Stimulated activated CD4-positive, alpha-beta T cell treated with anti-CD3 and anti-CD28 coated beads, Interleukin-1b, Interleukin-23, amount 100 ng/mL, for 24 hours (primary cell): ENCODE measurements at regions not wholly inside any gene's neighbourhood (a gene's known extent, or its start where the extent isn't known, plus 50 kb on each side); places are given as distances from the start of the nearest gene placed in this dataset.
A peak's percentile ranks its signal among the peaks of the same experiment; 100 is the strongest.
"Not testable (repeated sequence)": the region's sequence is repeated elsewhere in the genome, so short reads cannot be mapped to it uniquely, and the experiment has no call there.

ENCODE experiments used
- DNase-seq, 4 experiments: peaks; one replicate each; pipeline ENCODE4 v3.0.0-alpha.2; 2020; ENCODE audit warnings: low read depth in 4 of 4, low spot score in 1 of 4

- peak in 1 of 4 experiments; percentile 1 for DNase-seq
Measured at GRCh38 chr1:143905214-143906179, 66.3 kb downstream of the FAM72C start.

GRCh38 chr1:143904622-143904979 lies 67.2 kb downstream of the FAM72C start:
- not testable (repeated sequence) for DNase-seq

- DNase-seq: not testable (repeated sequence)
Measured at GRCh38 chr1:143903899-143904621, 67.7 kb downstream of the FAM72C start.

GRCh38 chr1:143896377-143896776 lies 75.4 kb downstream of the FAM72C start:
- DNase-seq: not testable (repeated sequence)

- DNase-seq: peak; percentile 35 to 58 (median 46)
Measured at GRCh38 chr1:143884932-143885574, 86.7 kb downstream of the FAM72C start.

- DNase-seq: peak in 3 of 4 experiments; percentile 5 to 13 (median 13)
Measured at GRCh38 chr1:143884532-143884931, 87.3 kb downstream of the FAM72C start.

GRCh38 chr1:143879757-143880536 lies 91.8 kb downstream of the FAM72C start:
- not testable (repeated sequence) for DNase-seq

GRCh38 chr1:143875947-143876346 lies 95.8 kb downstream of the FAM72C start:
- DNase-seq: not testable (repeated sequence)

GRCh38 chr1:143874625-143875024 lies 97.2 kb downstream of the FAM72C start:
- not testable (repeated sequence) for DNase-seq

- DNase-seq: not testable (repeated sequence)
Measured at GRCh38 chr1:143873650-143874049, 98.1 kb downstream of the FAM72C start.

GRCh38 chr1:143870388-143870787 lies 101.4 kb downstream of the FAM72C start:
- DNase-seq: not testable (repeated sequence)

GRCh38 chr1:143867590-143868220 lies 104.1 kb downstream of the FAM72C start:
- DNase-seq: not testable (repeated sequence)

- DNase-seq: not testable (repeated sequence)
Measured at GRCh38 chr1:143863901-143864520, 107.8 kb downstream of the FAM72C start.

GRCh38 chr1:143862722-143863121 lies 109.1 kb downstream of the FAM72C start:
- DNase-seq: not testable (repeated sequence)

GRCh38 chr1:143861306-143861705 lies 110.5 kb downstream of the FAM72C start:
- DNase-seq: not testable (repeated sequence)

GRCh38 chr1:143855867-143856266 lies 115.9 kb downstream of the FAM72C start:
- not testable (repeated sequence) for DNase-seq

- not testable (repeated sequence) for DNase-seq
Measured at GRCh38 chr1:143854069-143854468, 117.7 kb downstream of the FAM72C start.

- not testable (repeated sequence) for DNase-seq
Measured at GRCh38 chr1:143850637-143851036, 121.1 kb downstream of the FAM72C start.

GRCh38 chr1:143848859-143849258 lies 122.9 kb downstream of the FAM72C start:
- not testable (repeated sequence) for DNase-seq
